WTC11 (cell line): ENCODE measurements at regions not wholly inside any gene's neighbourhood (a gene's known extent, or its start where the extent isn't known, plus 50 kb on each side); places are given as distances from the start of the nearest gene placed in this dataset.

Source experiments
- ATAC-seq: fragments of 200-7000 bp; cut with Tn5 transposase; 2 replicates; pipeline ENCODE4 v1.10.0; 2021; ENCODE audit warnings: mild to moderate bottlenecking, moderate library complexity
- CTCF ChIA-PET: fragments of 300-600 bp; sonication (Branson Sonifier 250); formaldehyde crosslinking; loops from one replicate; lab custom pipeline; 2021; ENCODE audit warnings: antibody characterized with exemption; lab: Charles Lee
- POLR2A ChIA-PET: fragments of 350-600 bp; sonication (Branson Sonifier 250); formaldehyde crosslinking; loops from one replicate; lab custom pipeline; 2021; ENCODE audit warnings: antibody characterized with exemption; lab: Charles Lee
- DNase-seq: peaks from one replicate; pipeline ENCODE4 v3.0.0; 2021; ENCODE audit warnings: low spot score
- H3K27ac Mint-ChIP-seq: 2 replicates; pipeline ENCODE4 v1.8.0; 2021; ENCODE audit warnings: mixed read lengths
- H3K27me3 Mint-ChIP-seq: 2 replicates; pipeline ENCODE4 v1.8.0; 2021; ENCODE audit warnings: low read depth, mild to moderate bottlenecking, moderate library complexity, mixed read lengths
- H3K36me3 Mint-ChIP-seq: 2 replicates; pipeline ENCODE4 v1.8.0; 2021; ENCODE audit warnings: mixed read lengths
- H3K4me1 Mint-ChIP-seq: 2 replicates; pipeline ENCODE4 v1.8.0; 2022; ENCODE audit warnings: mixed read lengths
- H3K4me3 Mint-ChIP-seq: 2 replicates; pipeline ENCODE4 v1.8.0; 2021; ENCODE audit warnings: mild to moderate bottlenecking, moderate library complexity, mixed read lengths
- H3K9me3 Mint-ChIP-seq: 2 replicates; pipeline ENCODE4 v1.8.0; 2021; ENCODE audit warnings: mixed read lengths
- AR ChIP-seq: fragments of 250-450 bp; sonication (Bioruptor Pico); IDR thresholded peaks from 2 replicates; pipeline ENCODE4 v1.9.0; 2021; ENCODE audit warnings: mild to moderate bottlenecking
- ATF1 ChIP-seq: sonication (generic); formaldehyde crosslinking; IDR thresholded peaks from 2 replicates; pipeline ENCODE4 v1.8.1; 2023; ENCODE audit warnings: mild to moderate bottlenecking, moderate library complexity, missing genetic modification reagents
- ATF3 ChIP-seq: sonication (generic); formaldehyde crosslinking; conservative IDR thresholded peaks from 2 replicates; pipeline ENCODE4 v1.8.1; 2022; ENCODE audit warnings: mild to moderate bottlenecking, missing genetic modification reagents
- ATF6 ChIP-seq: sonication (generic); formaldehyde crosslinking; IDR thresholded peaks from 2 replicates; pipeline ENCODE4 v1.8.1; 2023; ENCODE audit warnings: mild to moderate bottlenecking, missing genetic modification reagents
- CDX4 ChIP-seq: fragments of 250-450 bp; sonication (Bioruptor Pico); IDR thresholded peaks from 2 replicates; pipeline ENCODE4 v1.9.0; 2021; ENCODE audit warnings: moderate library complexity, mild to moderate bottlenecking, inconsistent platforms, borderline replicate concordance
- EMX1 ChIP-seq: fragments of 250-450 bp; sonication (Bioruptor Pico); IDR thresholded peaks from 2 replicates; pipeline ENCODE4 v1.8.0; 2021; ENCODE audit warnings: mild to moderate bottlenecking
- FOXP1 ChIP-seq: sonication (generic); formaldehyde crosslinking; IDR thresholded peaks from 2 replicates; pipeline ENCODE4 v1.8.0; 2022; ENCODE audit warnings: missing genetic modification reagents, mild to moderate bottlenecking, moderate library complexity, borderline replicate concordance
- HMGA2 ChIP-seq: fragments of 250-450 bp; sonication (Bioruptor Pico); IDR thresholded peaks from 2 replicates; pipeline ENCODE4 v1.4.0; 2021; ENCODE audit warnings: mild to moderate bottlenecking, moderate library complexity
- IRF1 ChIP-seq: sonication (generic); formaldehyde crosslinking; IDR thresholded peaks from 2 replicates; pipeline ENCODE4 v1.8.0; 2023; ENCODE audit warnings: missing genetic modification reagents
- KAT7 ChIP-seq: sonication (generic); formaldehyde crosslinking; IDR thresholded peaks from 2 replicates; pipeline ENCODE4 v1.8.1; 2023; ENCODE audit warnings: missing genetic modification reagents, mild to moderate bottlenecking, borderline replicate concordance
- MLX ChIP-seq: sonication (generic); formaldehyde crosslinking; IDR thresholded peaks from 2 replicates; pipeline ENCODE4 v1.8.1; 2023; ENCODE audit warnings: mild to moderate bottlenecking, missing genetic modification reagents, moderate library complexity
- MXD4 ChIP-seq: fragments of 250-450 bp; sonication (Bioruptor Pico); IDR thresholded peaks from 2 replicates; pipeline ENCODE4 v1.8.0; 2021; ENCODE audit warnings: mild to moderate bottlenecking, moderate library complexity, borderline replicate concordance
- MYBL2 ChIP-seq: sonication (generic); formaldehyde crosslinking; IDR thresholded peaks from 2 replicates; pipeline ENCODE4 v1.8.1; 2023; ENCODE audit warnings: mild to moderate bottlenecking, moderate library complexity, missing genetic modification reagents
- NFE2L1 ChIP-seq: sonication (generic); formaldehyde crosslinking; IDR thresholded peaks from 2 replicates; pipeline ENCODE4 v1.8.1; 2023; ENCODE audit warnings: missing genetic modification reagents
- NFYB ChIP-seq: sonication (generic); formaldehyde crosslinking; conservative IDR thresholded peaks from 2 replicates; pipeline ENCODE4 v1.8.0; 2022; ENCODE audit warnings: low read depth, missing genetic modification reagents
- OVOL2 ChIP-seq: fragments of 250-450 bp; sonication (Bioruptor Pico); IDR thresholded peaks from 2 replicates; pipeline ENCODE4 v1.9.0; 2021; ENCODE audit warnings: mild to moderate bottlenecking, borderline replicate concordance
- RELA ChIP-seq: sonication (generic); formaldehyde crosslinking; IDR thresholded peaks from 2 replicates; pipeline ENCODE4 v1.8.1; 2022; ENCODE audit warnings: missing genetic modification reagents, mild to moderate bottlenecking, borderline replicate concordance
- SMAD4 ChIP-seq: sonication (generic); formaldehyde crosslinking; IDR thresholded peaks from 2 replicates; pipeline ENCODE4 v1.8.0; 2022; ENCODE audit warnings: mild to moderate bottlenecking, missing genetic modification reagents
- USF1 ChIP-seq: sonication (generic); formaldehyde crosslinking; IDR thresholded peaks from 2 replicates; pipeline ENCODE4 v1.8.0; 2022; ENCODE audit warnings: mild to moderate bottlenecking, missing genetic modification reagents
- ZBTB43 ChIP-seq: sonication (generic); formaldehyde crosslinking; IDR thresholded peaks from 2 replicates; pipeline ENCODE4 v1.8.1; 2023; ENCODE audit warnings: mild to moderate bottlenecking, missing genetic modification reagents
- ZNF219 ChIP-seq: sonication (generic); formaldehyde crosslinking; IDR thresholded peaks from 2 replicates; pipeline ENCODE4 v1.8.0; 2023; ENCODE audit warnings: missing genetic modification reagents, mild to moderate bottlenecking, borderline replicate concordance
- ZNF396 ChIP-seq: fragments of 250-450 bp; sonication (Bioruptor Pico); IDR thresholded peaks from 2 replicates; pipeline ENCODE4 v1.8.0; 2021; ENCODE audit warnings: mild to moderate bottlenecking, moderate library complexity, borderline replicate concordance

- Mint-ChIP-seq H3K27ac (no peak overlapping the region), H3K4me1 (peaks cover 13% of the 10 kb centered on the region), H3K4me3 (no peak overlapping the region), H3K27me3 (no peaks in the 10 kb centered on the region), H3K9me3 (no peaks in the 10 kb centered on the region), H3K36me3 (no peaks in the 10 kb centered on the region)
- DNase-seq (no peak), ATAC-seq (no peak; the same call in 1 of the 2 replicates)
- ChIA-PET POLR2A (no interaction called here), CTCF (no interaction called here)
- TF ChIP-seq IRF1 (CRISPR knock-in tag) (no peak), AR (CRISPR knock-in tag) (no peak), MXD4 (CRISPR knock-in tag) (no peak), HMGA2 (no peak)
Measured at GRCh38 chr3:106161246-106161645, 292.4 kb upstream of the CBLB start.

GRCh38 chr3:106167728-106168127 is 298.9 kb upstream of the CBLB start:
- Mint-ChIP-seq H3K27me3 (no peaks in the 10 kb centered on the region), H3K9me3 (no peaks in the 10 kb centered on the region), H3K27ac (no peak overlapping the region), H3K4me1 (peaks cover 16% of the 10 kb centered on the region), H3K36me3 (no peaks in the 10 kb centered on the region), H3K4me3 (no peak overlapping the region)
- DNase-seq (no peak), ATAC-seq (no peak)
- ChIA-PET POLR2A (no interaction called here), CTCF (no interaction called here)
- TF ChIP-seq ZNF396 (CRISPR knock-in tag): no peak
- no peak for TF ChIP-seq RELA
- no peak for TF ChIP-seq MYBL2
- no peak for TF ChIP-seq NFE2L1 (CRISPR knock-in tag)
- no peak for TF ChIP-seq EMX1 (CRISPR knock-in tag)
- no peak for TF ChIP-seq USF1 (CRISPR knock-in tag)
- TF ChIP-seq KAT7: no peak
- no peak for TF ChIP-seq OVOL2 (CRISPR knock-in tag)
- no peak for TF ChIP-seq ATF3
- TF ChIP-seq SMAD4 (CRISPR knock-in tag): no peak
- TF ChIP-seq FOXP1 (CRISPR knock-in tag): no peak
- no peak for TF ChIP-seq ATF1 (CRISPR knock-in tag)
- TF ChIP-seq ATF6 (CRISPR knock-in tag): no peak
- no peak for TF ChIP-seq NFYB (CRISPR knock-in tag)
- TF ChIP-seq ZNF219 (CRISPR knock-in tag): no peak
- no peak for TF ChIP-seq ZBTB43 (CRISPR knock-in tag)
- no peak for TF ChIP-seq MLX
- TF ChIP-seq CDX4 (CRISPR knock-in tag): no peak
